ENCODE measurements at regions not wholly inside any gene's neighbourhood (a gene's known extent, or its start where the extent isn't known, plus 50 kb on each side); places are given as distances from the start of the nearest gene placed in this dataset.

GRCh38 chr4:129916991-129917390 lies 821.0 kb downstream of the C4orf33 start:
- Histone ChIP-seq H3K9ac (ENCODE audit: insufficient read length, low read depth) (no peak overlapping the region), H3K27me3 (ENCODE audit: insufficient read depth, insufficient read length) (no peaks in the 10 kb centered on the region), H3K4me1 (ENCODE audit: insufficient read depth, insufficient read length) (no peaks in the 10 kb centered on the region), H3K9me3 (ENCODE audit: insufficient read depth, low read length) (no peaks in the 10 kb centered on the region), H3K36me3 (ENCODE audit: insufficient read depth, insufficient read length, low read length) (no peaks in the 10 kb centered on the region), H3K4me3 (ENCODE audit: insufficient read length, low read depth) (no peak overlapping the region)
- DNase-seq (ENCODE audit: low read depth, low spot score), result no peak
- no peak for TF ChIP-seq SUZ12 (IDR thresholded peaks at IDR 0.05; ENCODE audit: extremely low read depth, insufficient read depth, insufficient read length)

GRCh38 chr4:129917651-129918050 lies 821.7 kb downstream of the C4orf33 start:
- Histone ChIP-seq H3K9me3 (ENCODE audit: insufficient read depth, low read length) (no peaks in the 10 kb centered on the region), H3K36me3 (ENCODE audit: insufficient read depth, insufficient read length, low read length) (no peaks in the 10 kb centered on the region), H3K27me3 (ENCODE audit: insufficient read depth, insufficient read length) (no peaks in the 10 kb centered on the region), H3K4me3 (ENCODE audit: insufficient read length, low read depth) (no peak overlapping the region), H3K4me1 (ENCODE audit: insufficient read depth, insufficient read length) (no peaks in the 10 kb centered on the region), H3K9ac (ENCODE audit: insufficient read length, low read depth) (no peak overlapping the region)
- TF ChIP-seq YY1 (IDR thresholded peaks at IDR 0.05; ENCODE audit: insufficient read depth, insufficient read length) (no peak), SUZ12 (IDR thresholded peaks at IDR 0.05; ENCODE audit: extremely low read depth, insufficient read depth, insufficient read length) (no peak), ZNF274 (IDR thresholded peaks at IDR 0.05; ENCODE audit: low read depth, low read length) (no peak)
- DNase-seq (ENCODE audit: low read depth, low spot score), result no peak

GRCh38 chr4:129926936-129927335 lies 831.0 kb downstream of the C4orf33 start:
- Histone ChIP-seq H3K27me3 (ENCODE audit: insufficient read depth, insufficient read length) (no peaks in the 10 kb centered on the region), H3K9me3 (ENCODE audit: insufficient read depth, low read length) (no peaks in the 10 kb centered on the region), H3K4me3 (ENCODE audit: insufficient read length, low read depth) (no peak overlapping the region), H3K4me1 (ENCODE audit: insufficient read depth, insufficient read length) (no peaks in the 10 kb centered on the region), H3K36me3 (ENCODE audit: insufficient read depth, insufficient read length, low read length) (no peaks in the 10 kb centered on the region), H3K9ac (ENCODE audit: insufficient read length, low read depth) (no peak overlapping the region)
- no peak for TF ChIP-seq YY1 (IDR thresholded peaks at IDR 0.05; ENCODE audit: insufficient read depth, insufficient read length)
- no peak for TF ChIP-seq SUZ12 (IDR thresholded peaks at IDR 0.05; ENCODE audit: extremely low read depth, insufficient read depth, insufficient read length)
- no peak for TF ChIP-seq ZNF274 (IDR thresholded peaks at IDR 0.05; ENCODE audit: low read depth, low read length)
- DNase-seq (ENCODE audit: low read depth, low spot score), result no peak

GRCh38 chr4:129929052-129929451 lies 833.1 kb downstream of the C4orf33 start:
- TF ChIP-seq ZNF274 (IDR thresholded peaks at IDR 0.05; ENCODE audit: low read depth, low read length) (no peak), SUZ12 (IDR thresholded peaks at IDR 0.05; ENCODE audit: extremely low read depth, insufficient read depth, insufficient read length) (no peak), YY1 (IDR thresholded peaks at IDR 0.05; ENCODE audit: insufficient read depth, insufficient read length) (no peak)
- Histone ChIP-seq H3K9ac (ENCODE audit: insufficient read length, low read depth) (no peak overlapping the region), H3K9me3 (ENCODE audit: insufficient read depth, low read length) (no peaks in the 10 kb centered on the region), H3K4me3 (ENCODE audit: insufficient read length, low read depth) (no peak overlapping the region), H3K4me1 (ENCODE audit: insufficient read depth, insufficient read length) (no peaks in the 10 kb centered on the region), H3K27me3 (ENCODE audit: insufficient read depth, insufficient read length) (no peaks in the 10 kb centered on the region), H3K36me3 (ENCODE audit: insufficient read depth, insufficient read length, low read length) (no peaks in the 10 kb centered on the region)
- no peak for DNase-seq (ENCODE audit: low read depth, low spot score)

- TF ChIP-seq SUZ12 (IDR thresholded peaks at IDR 0.05; ENCODE audit: extremely low read depth, insufficient read depth, insufficient read length) (no peak), ZNF274 (IDR thresholded peaks at IDR 0.05; ENCODE audit: low read depth, low read length) (no peak), YY1 (IDR thresholded peaks at IDR 0.05; ENCODE audit: insufficient read depth, insufficient read length) (no peak)
- Histone ChIP-seq H3K9me3 (ENCODE audit: insufficient read depth, low read length) (no peaks in the 10 kb centered on the region), H3K36me3 (ENCODE audit: insufficient read depth, insufficient read length, low read length) (no peaks in the 10 kb centered on the region), H3K27me3 (ENCODE audit: insufficient read depth, insufficient read length) (no peaks in the 10 kb centered on the region), H3K4me3 (ENCODE audit: insufficient read length, low read depth) (no peak overlapping the region), H3K4me1 (ENCODE audit: insufficient read depth, insufficient read length) (no peaks in the 10 kb centered on the region), H3K9ac (ENCODE audit: insufficient read length, low read depth) (no peak overlapping the region)
- DNase-seq (ENCODE audit: low read depth, low spot score), result no peak
These were observed 834.0 kb downstream of the C4orf33 start for GRCh38 chr4:129929984-129930383.

- Histone ChIP-seq H3K9ac (ENCODE audit: insufficient read length, low read depth) (no peak overlapping the region), H3K4me1 (ENCODE audit: insufficient read depth, insufficient read length) (no peaks in the 10 kb centered on the region), H3K27me3 (ENCODE audit: insufficient read depth, insufficient read length) (no peaks in the 10 kb centered on the region), H3K9me3 (ENCODE audit: insufficient read depth, low read length) (no peaks in the 10 kb centered on the region), H3K36me3 (ENCODE audit: insufficient read depth, insufficient read length, low read length) (no peaks in the 10 kb centered on the region), H3K4me3 (ENCODE audit: insufficient read length, low read depth) (no peak overlapping the region)
- no peak for DNase-seq (ENCODE audit: low read depth, low spot score)
- TF ChIP-seq SUZ12 (IDR thresholded peaks at IDR 0.05; ENCODE audit: extremely low read depth, insufficient read depth, insufficient read length), result no peak
- no peak for TF ChIP-seq YY1 (IDR thresholded peaks at IDR 0.05; ENCODE audit: insufficient read depth, insufficient read length)
These were observed 854.3 kb downstream of the C4orf33 start for GRCh38 chr4:129950217-129950616.

- no peak for TF ChIP-seq YY1 (IDR thresholded peaks at IDR 0.05; ENCODE audit: insufficient read depth, insufficient read length)
- no peak for TF ChIP-seq SUZ12 (IDR thresholded peaks at IDR 0.05; ENCODE audit: extremely low read depth, insufficient read depth, insufficient read length)
- no peak for TF ChIP-seq ZNF274 (IDR thresholded peaks at IDR 0.05; ENCODE audit: low read depth, low read length)
- no peak for DNase-seq (ENCODE audit: low read depth, low spot score)
- H3K4me1 ChIP-seq (ENCODE audit: insufficient read depth, insufficient read length), result no peaks in the 10 kb centered on the region
- H3K9ac ChIP-seq (ENCODE audit: insufficient read length, low read depth), result no peak overlapping the region
- no peaks in the 10 kb centered on the region for H3K9me3 ChIP-seq (ENCODE audit: insufficient read depth, low read length)
- H3K27me3 ChIP-seq (ENCODE audit: insufficient read depth, insufficient read length), result no peaks in the 10 kb centered on the region
- no peaks in the 10 kb centered on the region for H3K36me3 ChIP-seq (ENCODE audit: insufficient read depth, insufficient read length, low read length)
- H3K4me3 ChIP-seq (ENCODE audit: insufficient read length, low read depth), result no peak overlapping the region
These were observed 870.2 kb downstream of the C4orf33 start for GRCh38 chr4:129966175-129966574.

GRCh38 chr4:129968366-129968765 lies 872.4 kb downstream of the C4orf33 start:
- H3K4me1 ChIP-seq (ENCODE audit: insufficient read depth, insufficient read length), result no peaks in the 10 kb centered on the region
- H3K9ac ChIP-seq (ENCODE audit: insufficient read length, low read depth), result no peak overlapping the region
- DNase-seq (ENCODE audit: low read depth, low spot score), result no peak
- no peak overlapping the region for H3K4me3 ChIP-seq (ENCODE audit: insufficient read length, low read depth)
- no peaks in the 10 kb centered on the region for H3K27me3 ChIP-seq (ENCODE audit: insufficient read depth, insufficient read length)
- TF ChIP-seq SUZ12 (IDR thresholded peaks at IDR 0.05; ENCODE audit: extremely low read depth, insufficient read depth, insufficient read length), result no peak
- TF ChIP-seq ZNF274 (IDR thresholded peaks at IDR 0.05; ENCODE audit: low read depth, low read length), result no peak
- no peak for TF ChIP-seq YY1 (IDR thresholded peaks at IDR 0.05; ENCODE audit: insufficient read depth, insufficient read length)
- H3K9me3 ChIP-seq (ENCODE audit: insufficient read depth, low read length), result no peaks in the 10 kb centered on the region
- H3K36me3 ChIP-seq (ENCODE audit: insufficient read depth, insufficient read length, low read length), result no peaks in the 10 kb centered on the region
